Umbilical cord (tissue), 1 donor: ENCODE measurements at regions not wholly inside any gene's neighbourhood (a gene's known extent, or its start where the extent isn't known, plus 50 kb on each side); places are given as distances from the start of the nearest gene placed in this dataset.

Experiments used
- DNase-seq: peaks from one replicate; pipeline ENCODE4 v3.0.0-alpha.2; 2015; ENCODE audit warnings: low spot score

GRCh38 chr4:56208103-56208502 lies 179.2 kb downstream of the AASDH start:
- no peak for DNase-seq

- no peak for DNase-seq
Observed at GRCh38 chr4:56206258-56206657, 181.0 kb downstream of the AASDH start.

- no peak for DNase-seq
Observed at GRCh38 chr4:56200275-56200674, 187.0 kb downstream of the AASDH start.

- no peak for DNase-seq
Observed at GRCh38 chr4:56198265-56198664, 189.0 kb downstream of the AASDH start.

GRCh38 chr4:56197387-56197786 lies 189.9 kb downstream of the AASDH start:
- no peak for DNase-seq

- no peak for DNase-seq
Observed at GRCh38 chr4:56195025-56195424, 192.3 kb downstream of the AASDH start.

- no peak for DNase-seq
Observed at GRCh38 chr4:56191534-56191933, 195.8 kb downstream of the AASDH start.

GRCh38 chr4:56187688-56188087 lies 199.6 kb downstream of the AASDH start:
- no peak for DNase-seq

GRCh38 chr4:56186808-56187523 lies 200.3 kb downstream of the AASDH start:
- DNase-seq = no peak

GRCh38 chr4:56185901-56186300 lies 201.4 kb downstream of the AASDH start:
- no peak for DNase-seq

GRCh38 chr4:56184214-56184613 lies 203.1 kb downstream of the AASDH start:
- no peak for DNase-seq

GRCh38 chr4:56183344-56183959 lies 203.8 kb downstream of the AASDH start:
- no peak for DNase-seq

GRCh38 chr4:56182356-56182755 lies 204.9 kb downstream of the AASDH start:
- no peak for DNase-seq

GRCh38 chr4:56181140-56181953 lies 205.9 kb downstream of the AASDH start:
- DNase-seq = no peak

- DNase-seq = no peak
Observed at GRCh38 chr4:56169061-56169460, 218.2 kb downstream of the AASDH start.

GRCh38 chr4:56164907-56165306 lies 216.2 kb downstream of the CEP135 start:
- DNase-seq = peak; percentile 25

- DNase-seq = no peak
Observed at GRCh38 chr4:56160636-56161035, 211.9 kb downstream of the CEP135 start.

GRCh38 chr4:56158483-56158882 lies 209.7 kb downstream of the CEP135 start:
- DNase-seq = no peak

- DNase-seq = no peak
Observed at GRCh38 chr4:56156141-56156540, 207.4 kb downstream of the CEP135 start.

GRCh38 chr4:56155432-56155831 lies 206.7 kb downstream of the CEP135 start:
- no peak for DNase-seq

- peak; percentile 66 for DNase-seq
Observed at GRCh38 chr4:56149591-56149990, 200.8 kb downstream of the CEP135 start.

- no peak for DNase-seq
Observed at GRCh38 chr4:56148428-56148827, 199.7 kb downstream of the CEP135 start.

- no peak for DNase-seq
Observed at GRCh38 chr4:56147371-56147770, 198.6 kb downstream of the CEP135 start.
